Loucy (cell line): ENCODE measurements at regions not wholly inside any gene's neighbourhood (a gene's known extent, or its start where the extent isn't known, plus 50 kb on each side); places are given as distances from the start of the nearest gene placed in this dataset.

ENCODE experiments used
- EZH2phosphoT487 ChIP-seq: fragments of 200-600 bp; IDR thresholded peaks from 2 replicates; pipeline ENCODE4 v1.6.1; 2018; ENCODE audit warnings: antibody characterized with exemption, mild to moderate bottlenecking, moderate library complexity, borderline replicate concordance
- TF ChIP-seq, protein P1 (sequence below): fragments of 200-600 bp; sonication (generic); conservative IDR thresholded peaks from 2 replicates; pipeline ENCODE4 v1.5.1; 2014; ENCODE audit warnings: mild to moderate bottlenecking, antibody characterized with exemption, low read length

DNA sequence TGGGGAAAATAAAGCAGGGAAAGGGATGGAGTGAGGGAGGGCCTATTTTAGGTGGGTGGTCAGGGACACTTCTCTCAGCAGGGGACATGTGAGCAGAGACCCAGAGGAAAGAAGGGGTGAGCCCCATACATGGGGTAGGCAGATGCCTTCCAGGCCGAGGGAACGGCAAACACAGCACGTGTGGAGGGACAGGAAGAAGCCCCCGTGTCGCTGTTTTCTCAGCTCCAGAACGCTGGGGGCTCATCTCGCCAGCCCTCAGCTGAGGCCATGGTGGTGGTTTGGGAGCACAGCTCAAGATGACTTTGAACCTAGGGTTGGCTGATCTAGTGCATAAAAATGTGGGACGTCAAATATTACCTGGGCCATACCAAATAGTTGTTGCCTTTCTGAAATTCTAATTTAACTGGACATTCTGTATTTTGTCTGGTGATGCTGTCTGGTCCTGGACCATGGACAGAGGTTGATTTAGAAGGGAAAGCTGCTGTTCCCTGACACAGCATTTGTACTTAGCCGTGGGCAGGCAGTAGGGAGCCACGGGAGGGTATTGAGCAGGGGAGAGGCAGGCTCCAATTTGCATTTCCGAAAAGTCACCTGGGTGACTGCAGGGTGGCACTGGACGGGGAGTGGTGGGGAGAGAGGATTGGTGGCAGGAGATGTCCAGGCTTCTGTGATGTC, 53.1 kb upstream of the RUNX3 start:
- TF ChIP-seq, protein P1, sequence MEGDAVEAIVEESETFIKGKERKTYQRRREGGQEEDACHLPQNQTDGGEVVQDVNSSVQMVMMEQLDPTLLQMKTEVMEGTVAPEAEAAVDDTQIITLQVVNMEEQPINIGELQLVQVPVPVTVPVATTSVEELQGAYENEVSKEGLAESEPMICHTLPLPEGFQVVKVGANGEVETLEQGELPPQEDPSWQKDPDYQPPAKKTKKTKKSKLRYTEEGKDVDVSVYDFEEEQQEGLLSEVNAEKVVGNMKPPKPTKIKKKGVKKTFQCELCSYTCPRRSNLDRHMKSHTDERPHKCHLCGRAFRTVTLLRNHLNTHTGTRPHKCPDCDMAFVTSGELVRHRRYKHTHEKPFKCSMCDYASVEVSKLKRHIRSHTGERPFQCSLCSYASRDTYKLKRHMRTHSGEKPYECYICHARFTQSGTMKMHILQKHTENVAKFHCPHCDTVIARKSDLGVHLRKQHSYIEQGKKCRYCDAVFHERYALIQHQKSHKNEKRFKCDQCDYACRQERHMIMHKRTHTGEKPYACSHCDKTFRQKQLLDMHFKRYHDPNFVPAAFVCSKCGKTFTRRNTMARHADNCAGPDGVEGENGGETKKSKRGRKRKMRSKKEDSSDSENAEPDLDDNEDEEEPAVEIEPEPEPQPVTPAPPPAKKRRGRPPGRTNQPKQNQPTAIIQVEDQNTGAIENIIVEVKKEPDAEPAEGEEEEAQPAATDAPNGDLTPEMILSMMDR = no peak
- TF ChIP-seq EZH2phosphoT487 = no peak
